Keratinocyte (primary cell): ENCODE measurements at regions not wholly inside any gene's neighbourhood (a gene's known extent, or its start where the extent isn't known, plus 50 kb on each side); places are given as distances from the start of the nearest gene placed in this dataset.

ENCODE experiments used
- CTCF ChIP-seq, 3 experiments: IDR thresholded peaks in 1 of 3; conservative IDR thresholded peaks in 1 of 3; optimal IDR thresholded peaks in 1 of 3; 2 replicates in 2 of 3; 3 replicates in 1 of 3; pipeline versions ENCODE3 to v1.5.1; 2011; ENCODE audit warnings: low read length in 3 of 3, mild to moderate bottlenecking in 3 of 3, moderate library complexity in 2 of 3, control low read depth in 1 of 3, inconsistent platforms in 1 of 3; ENCODE audit not compliant: insufficient read depth in 2 of 3; ENCODE audit errors: extremely low read depth in 1 of 3
- EZH2 ChIP-seq: IDR thresholded peaks from one replicate; pipeline ENCODE4 v1.6.1; 2012; ENCODE audit warnings: inconsistent platforms, mild to moderate bottlenecking, low read length, moderate library complexity

- TF ChIP-seq CTCF (optimal IDR thresholded peaks at IDR 0.05 in 1 of 3, IDR thresholded peaks at IDR 0.05 in 1 of 3, conservative IDR thresholded peaks at IDR 0.05 in 1 of 3; ENCODE audit: extremely low read depth in 1 of 3, insufficient read depth in 2 of 3, low read length in 3 of 3) (no peak), EZH2 (no peak)
These were observed 192.8 kb upstream of the S1PR3 start for GRCh38 chr9:88798476-88798875.
